ENCODE measurements at regions not wholly inside any gene's neighbourhood (a gene's known extent, or its start where the extent isn't known, plus 50 kb on each side); places are given as distances from the start of the nearest gene placed in this dataset.

DNA sequence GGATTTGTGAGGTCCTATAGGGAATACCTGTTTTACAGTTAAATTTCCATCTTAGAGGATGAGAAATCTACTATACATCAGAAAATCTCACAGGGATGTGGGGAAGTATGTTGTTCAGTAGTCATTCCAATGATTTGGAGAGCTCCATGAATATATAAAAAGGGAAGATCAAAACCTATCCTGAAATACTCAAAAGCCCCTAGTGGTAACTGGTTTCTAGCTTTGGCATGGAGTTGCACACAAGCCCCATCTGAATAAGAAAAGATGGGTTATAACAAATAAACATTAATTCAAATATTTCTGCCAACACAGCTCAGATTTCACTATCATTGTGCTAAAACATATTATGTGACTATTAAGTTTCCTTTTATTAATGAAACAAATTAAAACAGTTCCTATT lies 101.6 kb downstream of the FBXO8 start:
- TF ChIP-seq, protein P1, sequence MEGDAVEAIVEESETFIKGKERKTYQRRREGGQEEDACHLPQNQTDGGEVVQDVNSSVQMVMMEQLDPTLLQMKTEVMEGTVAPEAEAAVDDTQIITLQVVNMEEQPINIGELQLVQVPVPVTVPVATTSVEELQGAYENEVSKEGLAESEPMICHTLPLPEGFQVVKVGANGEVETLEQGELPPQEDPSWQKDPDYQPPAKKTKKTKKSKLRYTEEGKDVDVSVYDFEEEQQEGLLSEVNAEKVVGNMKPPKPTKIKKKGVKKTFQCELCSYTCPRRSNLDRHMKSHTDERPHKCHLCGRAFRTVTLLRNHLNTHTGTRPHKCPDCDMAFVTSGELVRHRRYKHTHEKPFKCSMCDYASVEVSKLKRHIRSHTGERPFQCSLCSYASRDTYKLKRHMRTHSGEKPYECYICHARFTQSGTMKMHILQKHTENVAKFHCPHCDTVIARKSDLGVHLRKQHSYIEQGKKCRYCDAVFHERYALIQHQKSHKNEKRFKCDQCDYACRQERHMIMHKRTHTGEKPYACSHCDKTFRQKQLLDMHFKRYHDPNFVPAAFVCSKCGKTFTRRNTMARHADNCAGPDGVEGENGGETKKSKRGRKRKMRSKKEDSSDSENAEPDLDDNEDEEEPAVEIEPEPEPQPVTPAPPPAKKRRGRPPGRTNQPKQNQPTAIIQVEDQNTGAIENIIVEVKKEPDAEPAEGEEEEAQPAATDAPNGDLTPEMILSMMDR (conservative IDR thresholded peaks at IDR 0.05 in 1 of 2, IDR thresholded peaks at IDR 0.05 in 1 of 2; ENCODE audit: extremely low read depth in 1 of 2, insufficient read depth in 1 of 2, low read depth in 1 of 2, low read length in 2 of 2): no peak
- TF ChIP-seq EZH2 (IDR thresholded peaks at IDR 0.05; ENCODE audit: borderline replicate concordance, low read length): no peak

Data from mammary epithelial cell (primary cell).